ENCODE measurements at regions not wholly inside any gene's neighbourhood (a gene's known extent, or its start where the extent isn't known, plus 50 kb on each side); places are given as distances from the start of the nearest gene placed in this dataset.
A peak's percentile ranks its signal among the peaks of the same experiment; 100 is the strongest.
"Not testable (repeated sequence)": the region's sequence is repeated elsewhere in the genome, so short reads cannot be mapped to it uniquely, and the experiment has no call there.

DNA sequence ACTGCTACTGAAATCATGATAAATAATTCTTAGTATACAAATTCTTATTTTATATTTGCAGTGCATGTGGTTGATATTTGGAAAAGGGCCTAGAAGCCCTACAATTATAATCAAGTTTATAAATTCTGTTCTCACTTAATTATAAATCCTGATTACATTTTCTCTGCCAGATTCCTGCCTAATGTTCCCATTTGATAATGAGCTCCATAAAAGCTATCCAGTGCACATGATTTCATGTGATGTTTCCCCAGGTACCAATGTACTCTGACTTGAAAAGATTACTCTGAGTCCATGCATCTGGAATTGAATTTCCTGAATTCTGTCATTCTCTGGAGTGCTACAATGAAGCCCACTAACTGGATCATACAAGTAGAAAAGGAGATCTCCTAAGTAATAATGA, 292.2 kb downstream of the FRK start:
- no peaks in the 10 kb centered on the region for H3K27me3 ChIP-seq (ENCODE audit: control insufficient read depth, insufficient read depth, low read length)
- H3K36me3 ChIP-seq (replicated peaks; ENCODE audit: control insufficient read depth, insufficient read depth, low read length): no peaks in the 10 kb centered on the region
- no peak for DNase-seq
- no peak overlapping the region for H3K4me3 ChIP-seq (ENCODE audit: insufficient read depth, low read depth, low read length)

- Histone ChIP-seq H3K27me3 (ENCODE audit: control insufficient read depth, insufficient read depth, low read length) (no peaks in the 10 kb centered on the region), H3K4me3 (ENCODE audit: insufficient read depth, low read depth, low read length) (no peak overlapping the region), H3K36me3 (replicated peaks; ENCODE audit: control insufficient read depth, insufficient read depth, low read length) (no peaks in the 10 kb centered on the region)
- no peak for DNase-seq
These were observed 292.8 kb downstream of the FRK start for GRCh38 chr6:115767931-115768330.

DNA sequence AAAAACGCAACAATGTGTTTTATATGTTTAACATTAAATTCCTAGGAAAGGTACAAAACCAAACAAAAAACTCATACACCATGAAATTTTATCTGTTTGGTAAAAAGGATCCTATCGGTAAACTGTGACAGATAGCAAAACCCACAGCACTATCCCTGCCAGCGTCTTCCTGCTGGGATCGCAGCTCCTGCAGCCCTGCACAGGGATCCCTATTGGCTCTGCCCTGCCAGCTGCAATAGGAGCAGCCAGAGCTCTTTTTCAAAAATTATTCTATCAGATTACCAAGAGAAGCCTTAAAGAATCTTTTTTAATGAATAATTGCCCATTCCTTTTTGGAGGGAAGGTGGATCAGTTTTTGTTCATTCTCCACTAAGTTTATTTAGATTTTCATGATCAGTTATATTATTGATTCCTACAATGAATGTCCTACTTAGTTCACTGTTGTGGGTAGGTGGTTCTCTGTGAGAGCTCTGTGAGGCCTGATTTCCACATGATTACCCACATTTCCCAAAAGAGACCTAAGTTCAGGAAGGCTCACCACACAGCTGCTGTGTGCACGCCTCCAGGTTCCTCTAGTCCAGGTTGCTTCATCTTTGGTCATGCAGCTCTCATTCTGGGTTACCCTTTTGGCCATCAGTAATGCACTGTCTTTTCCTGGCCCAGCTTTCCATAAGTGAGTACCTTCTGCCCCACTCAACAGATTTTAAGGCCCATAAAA, 293.8 kb downstream of the FRK start:
- Histone ChIP-seq H3K27me3 (ENCODE audit: control insufficient read depth, insufficient read depth, low read length) (no peaks in the 10 kb centered on the region), H3K36me3 (replicated peaks; ENCODE audit: control insufficient read depth, insufficient read depth, low read length) (no peaks in the 10 kb centered on the region), H3K4me3 (ENCODE audit: insufficient read depth, low read depth, low read length) (no peak overlapping the region)
- DNase-seq: peak; percentile 7

DNA sequence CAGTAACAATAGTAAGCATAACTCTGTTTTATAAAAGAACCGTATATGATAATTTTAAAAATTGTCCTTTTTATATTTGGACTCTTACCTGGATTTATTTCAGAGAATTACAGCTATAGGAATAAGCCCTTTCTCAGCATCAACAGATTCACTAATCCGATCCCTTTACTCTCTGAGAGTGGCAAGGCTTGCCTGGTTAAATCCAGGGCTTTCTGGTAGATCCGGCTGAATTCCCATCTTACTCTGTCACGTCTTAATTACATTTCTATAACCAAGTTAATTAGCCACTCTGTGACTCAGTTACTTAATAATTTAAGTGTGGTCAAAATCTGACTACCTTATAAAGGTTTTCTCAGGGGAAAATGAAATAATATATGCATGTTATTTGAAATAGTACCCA, 294.7 kb downstream of the FRK start:
- no peaks in the 10 kb centered on the region for H3K36me3 ChIP-seq (replicated peaks; ENCODE audit: control insufficient read depth, insufficient read depth, low read length)
- H3K4me3 ChIP-seq (ENCODE audit: insufficient read depth, low read depth, low read length): no peak overlapping the region
- DNase-seq: no peak
- no peaks in the 10 kb centered on the region for H3K27me3 ChIP-seq (ENCODE audit: control insufficient read depth, insufficient read depth, low read length)

- H3K36me3 ChIP-seq (replicated peaks; ENCODE audit: control insufficient read depth, insufficient read depth, low read length): no peaks in the 10 kb centered on the region
- no peaks in the 10 kb centered on the region for H3K27me3 ChIP-seq (ENCODE audit: control insufficient read depth, insufficient read depth, low read length)
- H3K4me3 ChIP-seq (ENCODE audit: insufficient read depth, low read depth, low read length): no peak overlapping the region
- DNase-seq: no peak
These were observed 301.6 kb downstream of the FRK start for GRCh38 chr6:115759051-115759450.

GRCh38 chr6:115753446-115753845, 307.2 kb downstream of the FRK start:
- H3K4me3 ChIP-seq (ENCODE audit: insufficient read depth, low read depth, low read length): no peak overlapping the region
- H3K36me3 ChIP-seq (replicated peaks; ENCODE audit: control insufficient read depth, insufficient read depth, low read length): no peaks in the 10 kb centered on the region
- DNase-seq: no peak
- no peaks in the 10 kb centered on the region for H3K27me3 ChIP-seq (ENCODE audit: control insufficient read depth, insufficient read depth, low read length)

DNA sequence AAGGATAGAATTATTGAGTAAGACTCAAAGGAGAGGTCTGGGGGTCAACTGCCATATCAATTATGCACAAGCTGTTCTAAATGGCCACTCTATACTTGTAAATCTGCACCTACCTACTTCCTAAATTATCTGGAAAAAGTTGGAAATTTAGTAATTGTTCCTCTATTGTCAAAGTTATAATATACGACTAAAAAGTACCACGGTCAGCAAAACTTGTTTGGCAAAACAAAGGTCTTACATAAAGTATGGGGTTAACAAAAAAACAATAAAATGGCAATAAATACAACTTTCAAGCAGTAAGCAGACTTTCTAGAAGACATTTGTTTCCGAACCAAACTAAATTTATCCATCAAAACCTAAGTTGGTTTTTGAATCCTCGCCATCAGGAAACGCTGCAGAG, 309.7 kb downstream of the FRK start:
- Histone ChIP-seq H3K4me3 (ENCODE audit: insufficient read depth, low read depth, low read length) (no peak overlapping the region), H3K27me3 (ENCODE audit: control insufficient read depth, insufficient read depth, low read length) (no peaks in the 10 kb centered on the region), H3K36me3 (replicated peaks; ENCODE audit: control insufficient read depth, insufficient read depth, low read length) (no peaks in the 10 kb centered on the region)
- DNase-seq: no peak

DNA sequence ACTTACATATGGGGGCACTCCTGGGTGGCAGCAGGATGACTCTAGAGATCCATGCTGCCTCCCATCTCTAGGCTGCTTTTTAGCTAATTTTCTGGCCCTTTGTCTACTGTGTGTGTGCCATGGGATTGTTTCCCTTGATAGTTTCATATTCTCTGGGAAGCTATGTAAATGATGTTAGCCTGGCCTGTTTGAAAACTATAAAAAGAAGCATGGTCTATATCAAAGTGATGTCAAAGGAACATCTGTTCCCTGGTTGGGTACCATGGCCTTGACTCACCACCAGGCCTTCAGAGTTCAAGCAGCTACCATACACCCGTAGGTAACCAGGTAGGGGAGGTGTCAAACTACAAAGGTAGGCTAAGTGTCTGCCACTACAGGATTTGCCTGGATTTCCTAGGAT, 310.4 kb downstream of the FRK start:
- no peaks in the 10 kb centered on the region for H3K36me3 ChIP-seq (replicated peaks; ENCODE audit: control insufficient read depth, insufficient read depth, low read length)
- no peaks in the 10 kb centered on the region for H3K27me3 ChIP-seq (ENCODE audit: control insufficient read depth, insufficient read depth, low read length)
- no peak overlapping the region for H3K4me3 ChIP-seq (ENCODE audit: insufficient read depth, low read depth, low read length)
- DNase-seq: no peak

GRCh38 chr6:115747719-115748118, 313.0 kb downstream of the FRK start:
- Histone ChIP-seq H3K27me3 (ENCODE audit: control insufficient read depth, insufficient read depth, low read length) (no peaks in the 10 kb centered on the region), H3K4me3 (ENCODE audit: insufficient read depth, low read depth, low read length) (no peak overlapping the region), H3K36me3 (replicated peaks; ENCODE audit: control insufficient read depth, insufficient read depth, low read length) (no peaks in the 10 kb centered on the region)
- DNase-seq: no peak

DNA sequence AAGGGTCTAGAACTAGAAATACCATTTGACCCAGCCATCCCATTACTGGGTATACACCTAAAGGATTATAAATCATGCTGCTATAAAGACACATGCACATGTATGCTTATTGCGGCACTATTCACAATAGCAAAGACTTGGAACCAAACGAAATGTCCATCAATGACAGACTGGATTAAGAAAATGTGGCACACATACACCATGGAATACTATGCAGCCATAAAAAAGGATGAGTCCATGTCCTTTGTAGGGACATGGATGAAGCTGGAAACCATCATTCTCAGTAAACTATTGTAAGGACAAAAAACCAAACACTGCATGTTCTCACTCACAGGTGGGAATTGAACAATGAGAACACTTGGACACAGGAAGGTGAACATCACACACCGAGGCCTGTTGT, 314.1 kb downstream of the FRK start:
- H3K4me3 ChIP-seq (ENCODE audit: insufficient read depth, low read depth, low read length); DNase-seq; H3K27me3 ChIP-seq (ENCODE audit: control insufficient read depth, insufficient read depth, low read length); H3K36me3 ChIP-seq (replicated peaks; ENCODE audit: control insufficient read depth, insufficient read depth, low read length): not testable (repeated sequence)

GRCh38 chr6:115740907-115741306, 319.8 kb downstream of the FRK start:
- DNase-seq: no peak
- no peaks in the 10 kb centered on the region for H3K27me3 ChIP-seq (ENCODE audit: control insufficient read depth, insufficient read depth, low read length)
- H3K36me3 ChIP-seq (replicated peaks; ENCODE audit: control insufficient read depth, insufficient read depth, low read length): no peaks in the 10 kb centered on the region
- H3K4me3 ChIP-seq (ENCODE audit: insufficient read depth, low read depth, low read length): no peak overlapping the region

DNA sequence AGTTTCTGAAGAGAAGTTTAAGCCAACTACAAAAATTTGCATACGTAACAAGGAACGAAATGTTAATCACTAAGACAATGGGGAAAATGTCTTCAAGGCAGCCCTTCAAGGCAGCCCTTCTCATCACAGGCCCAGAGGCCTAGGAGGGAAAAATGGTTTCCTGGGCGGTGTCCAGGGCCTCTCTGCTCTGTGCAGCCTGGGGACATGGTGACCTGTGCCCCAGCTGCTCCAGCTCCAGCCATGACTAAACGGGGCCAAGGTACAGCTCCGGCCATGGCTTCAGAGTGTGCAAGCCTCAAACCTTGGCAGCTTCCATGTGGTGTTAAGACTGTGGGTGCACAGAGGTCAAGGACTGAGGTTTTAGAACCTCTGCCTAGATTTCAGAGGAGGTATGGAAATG, 325.1 kb downstream of the FRK start:
- Histone ChIP-seq H3K4me3 (ENCODE audit: insufficient read depth, low read depth, low read length) (no peak overlapping the region), H3K27me3 (ENCODE audit: control insufficient read depth, insufficient read depth, low read length) (no peaks in the 10 kb centered on the region), H3K36me3 (replicated peaks; ENCODE audit: control insufficient read depth, insufficient read depth, low read length) (no peaks in the 10 kb centered on the region)
- DNase-seq: no peak

DNA sequence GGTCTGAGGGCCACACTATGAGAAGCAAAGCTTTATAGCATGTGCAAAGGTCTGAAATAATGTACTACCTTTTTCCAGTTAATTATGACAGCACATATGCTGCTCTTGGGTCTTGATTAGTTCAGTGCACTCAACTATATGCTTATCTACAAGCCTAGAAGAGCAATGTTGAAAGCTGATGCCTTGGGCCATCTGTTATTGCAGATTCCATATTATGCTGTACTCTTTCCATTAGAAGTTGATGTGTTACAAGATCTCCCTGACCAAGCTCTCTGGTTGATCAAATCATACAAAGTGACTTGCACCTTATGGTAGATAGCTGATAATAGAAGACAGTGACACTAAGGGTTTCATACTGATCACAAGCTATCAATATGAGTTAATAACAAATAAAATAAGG, 327.3 kb downstream of the FRK start:
- Histone ChIP-seq H3K27me3 (ENCODE audit: control insufficient read depth, insufficient read depth, low read length) (no peaks in the 10 kb centered on the region), H3K36me3 (replicated peaks; ENCODE audit: control insufficient read depth, insufficient read depth, low read length) (no peaks in the 10 kb centered on the region), H3K4me3 (ENCODE audit: insufficient read depth, low read depth, low read length) (no peak overlapping the region)
- no peak for DNase-seq

- no peak for DNase-seq
- H3K4me3 ChIP-seq (ENCODE audit: insufficient read depth, low read depth, low read length): no peak overlapping the region
- H3K36me3 ChIP-seq (replicated peaks; ENCODE audit: control insufficient read depth, insufficient read depth, low read length): no peaks in the 10 kb centered on the region
- no peaks in the 10 kb centered on the region for H3K27me3 ChIP-seq (ENCODE audit: control insufficient read depth, insufficient read depth, low read length)
These were observed 331.7 kb downstream of the FRK start for GRCh38 chr6:115729036-115729435.

DNA sequence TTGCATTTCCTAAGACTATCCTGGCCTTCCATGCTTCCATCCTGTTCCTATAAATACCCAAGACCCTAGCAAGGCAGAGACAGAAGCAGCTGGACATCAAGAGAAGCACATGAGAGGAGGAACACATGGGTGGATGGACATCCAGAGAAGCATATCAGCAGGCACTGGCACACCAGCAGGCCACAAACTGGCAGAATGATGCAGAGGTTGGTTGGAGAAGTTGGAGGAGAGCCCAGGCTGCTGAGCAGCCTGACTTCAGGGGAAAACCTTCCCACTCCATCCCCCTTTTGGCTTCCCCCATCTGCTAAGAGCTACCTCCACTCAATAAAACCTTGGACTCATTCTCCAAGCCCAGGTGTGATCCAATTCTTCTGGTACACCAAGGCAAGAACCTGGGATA, 332.5 kb downstream of the FRK start:
- Histone ChIP-seq H3K27me3 (ENCODE audit: control insufficient read depth, insufficient read depth, low read length) (no peaks in the 10 kb centered on the region), H3K4me3 (ENCODE audit: insufficient read depth, low read depth, low read length) (no peak overlapping the region), H3K36me3 (replicated peaks; ENCODE audit: control insufficient read depth, insufficient read depth, low read length) (no peaks in the 10 kb centered on the region)
- no peak for DNase-seq

- DNase-seq: no peak
- no peaks in the 10 kb centered on the region for H3K27me3 ChIP-seq (ENCODE audit: control insufficient read depth, insufficient read depth, low read length)
- no peak overlapping the region for H3K4me3 ChIP-seq (ENCODE audit: insufficient read depth, low read depth, low read length)
- H3K36me3 ChIP-seq (replicated peaks; ENCODE audit: control insufficient read depth, insufficient read depth, low read length): no peaks in the 10 kb centered on the region
These were observed 339.1 kb downstream of the FRK start for GRCh38 chr6:115721564-115721963.
